ENCODE measurements at regions not wholly inside any gene's neighbourhood (a gene's known extent, or its start where the extent isn't known, plus 50 kb on each side); places are given as distances from the start of the nearest gene placed in this dataset.

GRCh38 chr18:28606686-28607085 is 429.8 kb upstream of the CDH2 start:
- H3K4me1 ChIP-seq, result no peaks in the 10 kb centered on the region

GRCh38 chr18:28602391-28602790 is 425.5 kb upstream of the CDH2 start:
- FAIRE-seq, result no peak
- TF ChIP-seq HOXA7 (CRISPR knock-in tag; IDR thresholded peaks at IDR 0.05), result no peak
- no peak for TF ChIP-seq HOXB5 (CRISPR knock-in tag; IDR thresholded peaks at IDR 0.05)
- TF ChIP-seq POLR2A (IDR thresholded peaks at IDR 0.05; ENCODE audit: low read length), result no peak
- no peak for TF ChIP-seq KDM1A (IDR thresholded peaks at IDR 0.05; ENCODE audit: low read depth)
- TF ChIP-seq EHMT2 (IDR thresholded peaks at IDR 0.05; ENCODE audit: low read depth), result no peak
- no peaks in the 10 kb centered on the region for H3K9me3 ChIP-seq
- H3K4me3 ChIP-seq, result no peak overlapping the region
- no peak for ATAC-seq
- ChIA-PET CTCF (no interaction called here), POLR2A (no interaction called here)
- H3K27ac ChIP-seq, result no peak overlapping the region
- no peak for DNase-seq (ENCODE audit: low read depth in 1 of 2, low spot score in 1 of 2)
- no peak overlapping the region for H3K4me2 ChIP-seq
- H3K4me1 ChIP-seq, result no peaks in the 10 kb centered on the region

More at GRCh38 chr18:28606686-28607085, 429.8 kb upstream of the CDH2 start:
- no peak overlapping the region for H3K4me3 ChIP-seq
- ChIA-PET POLR2A (no interaction called here), CTCF (no interaction called here)
- H3K4me2 ChIP-seq, result no peak overlapping the region
- no peak for ATAC-seq
- 35% methylated on average over 2 of the region's 2 CpGs for WGBS (ENCODE audit: missing lambda C conversion rate)
- H3K9me3 ChIP-seq, result no peaks in the 10 kb centered on the region
- no peak for FAIRE-seq
- no peak overlapping the region for H3K27ac ChIP-seq
- TF ChIP-seq ZC3H11A (IDR thresholded peaks at IDR 0.05) (no peak), JUNB (IDR thresholded peaks at IDR 0.05) (no peak), FOSB (CRISPR knock-in tag; IDR thresholded peaks at IDR 0.05) (no peak), NR3C1 (IDR thresholded peaks at IDR 0.05) (no peak), MAZ (IDR thresholded peaks at IDR 0.05; ENCODE audit: borderline replicate concordance, low read depth, low read length) (no peak), GATA3 (IDR thresholded peaks at IDR 0.05; ENCODE audit: borderline replicate concordance) (no peak), NFE2L2 (conservative IDR thresholded peaks at IDR 0.05; ENCODE audit: low read length) (no peak), BCL3 (IDR thresholded peaks at IDR 0.05) (no peak), CBX8 (IDR thresholded peaks at IDR 0.05) (no peak), TP53 (CRISPR knock-in tag; IDR thresholded peaks at IDR 0.05) (no peak), MAFK (IDR thresholded peaks at IDR 0.05; ENCODE audit: partially characterized antibody) (no peak), HOXB13 (CRISPR knock-in tag; IDR thresholded peaks at IDR 0.05; ENCODE audit: low read depth) (no peak)
- TF ChIP-seq, protein P1, sequence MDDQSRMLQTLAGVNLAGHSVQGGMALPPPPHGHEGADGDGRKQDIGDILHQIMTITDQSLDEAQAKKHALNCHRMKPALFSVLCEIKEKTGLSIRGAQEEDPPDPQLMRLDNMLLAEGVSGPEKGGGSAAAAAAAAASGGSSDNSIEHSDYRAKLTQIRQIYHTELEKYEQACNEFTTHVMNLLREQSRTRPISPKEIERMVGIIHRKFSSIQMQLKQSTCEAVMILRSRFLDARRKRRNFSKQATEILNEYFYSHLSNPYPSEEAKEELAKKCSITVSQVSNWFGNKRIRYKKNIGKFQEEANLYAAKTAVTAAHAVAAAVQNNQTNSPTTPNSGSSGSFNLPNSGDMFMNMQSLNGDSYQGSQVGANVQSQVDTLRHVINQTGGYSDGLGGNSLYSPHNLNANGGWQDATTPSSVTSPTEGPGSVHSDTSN (IDR thresholded peaks at IDR 0.05), result no peak
- DNase-seq (ENCODE audit: low read depth in 1 of 2, low spot score in 1 of 2), result no peak

DNA sequence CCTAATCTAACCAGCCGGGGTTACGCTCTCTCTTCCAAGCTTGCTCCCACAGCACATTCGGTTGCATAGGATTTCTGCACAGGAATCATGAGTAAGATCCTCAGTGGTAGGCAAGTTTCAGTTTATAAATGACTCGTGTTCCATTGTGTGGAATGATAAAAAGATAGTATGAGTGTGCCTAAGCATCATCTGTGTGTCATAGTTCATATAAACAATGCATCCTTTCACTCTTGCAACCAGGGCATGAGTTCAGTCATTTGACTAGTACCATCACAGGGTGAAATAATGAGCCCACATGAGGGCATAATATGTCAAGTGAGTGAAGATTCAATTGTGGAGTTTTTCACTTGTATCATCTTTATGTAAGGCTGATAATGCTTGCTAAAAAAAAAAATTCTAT is 417.1 kb upstream of the CDH2 start:
- Histone ChIP-seq H3K4me1 (no peaks in the 10 kb centered on the region), H3K27ac (no peak overlapping the region), H3K9me3 (no peaks in the 10 kb centered on the region), H3K4me3 (no peak overlapping the region), H3K4me2 (no peak overlapping the region)
- 28% methylated on average over 4 of the region's 4 CpGs for WGBS (ENCODE audit: missing lambda C conversion rate)
- no peak for FAIRE-seq
- no peak for DNase-seq (ENCODE audit: low read depth in 1 of 2, low spot score in 1 of 2)
- TF ChIP-seq, protein P1 (IDR thresholded peaks at IDR 0.05), result no peak
- TF ChIP-seq KDM1A (IDR thresholded peaks at IDR 0.05; ENCODE audit: low read depth), result no peak
- TF ChIP-seq BCL3 (IDR thresholded peaks at IDR 0.05), result no peak
- TF ChIP-seq ESRRA (IDR thresholded peaks at IDR 0.05; ENCODE audit: borderline replicate concordance, low read length), result no peak
- no peak for TF ChIP-seq HES2 (IDR thresholded peaks at IDR 0.05)
- no peak for TF ChIP-seq RFX5 (IDR thresholded peaks at IDR 0.05)
- no peak for TF ChIP-seq FOSB (CRISPR knock-in tag; IDR thresholded peaks at IDR 0.05)
- no peak for TF ChIP-seq CBX2 (IDR thresholded peaks at IDR 0.05; ENCODE audit: borderline replicate concordance, low read depth)
- ATAC-seq, result no peak
- POLR2A ChIA-PET, result no interaction called here
- CTCF ChIA-PET, result no interaction called here
